ENCODE measurements at regions not wholly inside any gene's neighbourhood (a gene's known extent, or its start where the extent isn't known, plus 50 kb on each side); places are given as distances from the start of the nearest gene placed in this dataset.

- CTCF ChIA-PET = interaction anchor here (1.5 kb wide), 1 partner anchor 235 kb away, joined by 3 read pairs; no protein-coding TSS in a partner anchor
- no peak for DNase-seq (ENCODE audit: low read depth, low spot score)
- no peak overlapping the region for H3K4me3 ChIP-seq (ENCODE audit: low read depth, low read length)
- POLR2A ChIA-PET = no interaction called here
- TF ChIP-seq CTCF (IDR thresholded peaks at IDR 0.05; ENCODE audit: insufficient read depth, low read length, missing control alignments) = no peak
Measured at GRCh38 chr21:32101277-32101676, 177.6 kb downstream of the MIS18A start.

- ChIA-PET CTCF (interaction anchor here (1.2 to 1.5 kb wide), 2 partner anchors 156 to 235 kb away, joined by 3 to 4 read pairs; no protein-coding TSS in a partner anchor), POLR2A (no interaction called here)
- no peak overlapping the region for H3K4me3 ChIP-seq (ENCODE audit: low read depth, low read length)
- no peak for DNase-seq (ENCODE audit: low read depth, low spot score)
- no peak for TF ChIP-seq CTCF (IDR thresholded peaks at IDR 0.05; ENCODE audit: insufficient read depth, low read length, missing control alignments)
Measured at GRCh38 chr21:32100423-32100822, 178.4 kb downstream of the MIS18A start.

- TF ChIP-seq CTCF (IDR thresholded peaks at IDR 0.05; ENCODE audit: insufficient read depth, low read length, missing control alignments) = no peak
- CTCF ChIA-PET = interaction anchor here (1.2 to 1.5 kb wide), 2 partner anchors 156 to 234 kb away, joined by 3 to 4 read pairs; no protein-coding TSS in a partner anchor
- POLR2A ChIA-PET = no interaction called here
- H3K4me3 ChIP-seq (ENCODE audit: low read depth, low read length) = no peak overlapping the region
- no peak for DNase-seq (ENCODE audit: low read depth, low spot score)
Measured at GRCh38 chr21:32099812-32100416, 178.9 kb downstream of the MIS18A start.

- TF ChIP-seq CTCF (IDR thresholded peaks at IDR 0.05; ENCODE audit: insufficient read depth, low read length, missing control alignments) = no peak
- no peak overlapping the region for H3K4me3 ChIP-seq (ENCODE audit: low read depth, low read length)
- no peak for DNase-seq (ENCODE audit: low read depth, low spot score)
- CTCF ChIA-PET = interaction anchor here (0.8 to 1.0 kb wide), 2 partner anchors 12 to 162 kb away, joined by 3 to 4 read pairs; no protein-coding TSS in a partner anchor
- POLR2A ChIA-PET = no interaction called here
Measured at GRCh38 chr21:32096411-32096810, 182.4 kb downstream of the MIS18A start.

GRCh38 chr21:32094804-32095203 is 184.0 kb downstream of the MIS18A start:
- no peak overlapping the region for H3K4me3 ChIP-seq (ENCODE audit: low read depth, low read length)
- TF ChIP-seq CTCF (IDR thresholded peaks at IDR 0.05; ENCODE audit: insufficient read depth, low read length, missing control alignments) = no peak

GRCh38 chr21:32093646-32094462 is 185.0 kb downstream of the MIS18A start:
- TF ChIP-seq CTCF (IDR thresholded peaks at IDR 0.05; ENCODE audit: insufficient read depth, low read length, missing control alignments) = no peak
- CTCF ChIA-PET = no interaction called here
- DNase-seq (ENCODE audit: low read depth, low spot score) = no peak
- no peak overlapping the region for H3K4me3 ChIP-seq (ENCODE audit: low read depth, low read length)
- POLR2A ChIA-PET = no interaction called here

More at GRCh38 chr21:32094804-32095203, 184.0 kb downstream of the MIS18A start:
- CTCF ChIA-PET = no interaction called here
- no peak for DNase-seq (ENCODE audit: low read depth, low spot score)
- POLR2A ChIA-PET = no interaction called here
